Neural cell (in vitro differentiated cells): ENCODE measurements at regions not wholly inside any gene's neighbourhood (a gene's known extent, or its start where the extent isn't known, plus 50 kb on each side); places are given as distances from the start of the nearest gene placed in this dataset.

Source experiments
- H2AFZ ChIP-seq: fragments of 200-600, 300-800 bp; sonication (generic), shearing (Covaris generic); 2 replicates; pipeline ENCODE4 v1.6.0; 2014; ENCODE audit warnings: low read depth, mild to moderate bottlenecking, antibody characterized with exemption, low read length, moderate library complexity
- H3F3A ChIP-seq: fragments of 200-600 bp; shearing (Covaris generic); 2 replicates; pipeline ENCODE4 v1.6.1; 2016; ENCODE audit warnings: mild to moderate bottlenecking, moderate library complexity, mixed read lengths, antibody characterized with exemption, low read length; ENCODE audit not compliant: insufficient read depth, poor library complexity, severe bottlenecking
- H3K27ac ChIP-seq: fragments of 200-600, 300-800 bp; sonication (generic), shearing (Covaris generic); 2 replicates; pipeline ENCODE4 v1.5.1; 2014; ENCODE audit warnings: mild to moderate bottlenecking, low read length, moderate library complexity
- H3K27me3 ChIP-seq: fragments of 300-800, 200-600 bp; sonication (generic), shearing (Covaris generic); 2 replicates; pipeline ENCODE4 v1.6.0; 2014; ENCODE audit warnings: mild to moderate bottlenecking, low read depth, low read length, moderate library complexity; ENCODE audit not compliant: insufficient read depth
- H3K36me3 ChIP-seq: fragments of 300-800, 200-600 bp; sonication (generic), shearing (Covaris generic); 2 replicates; pipeline ENCODE4 v1.5.1; 2014; ENCODE audit warnings: mild to moderate bottlenecking, antibody characterized with exemption, low read length, moderate library complexity; ENCODE audit not compliant: insufficient read depth
- H3K4me2 ChIP-seq: fragments of 300-800, 200-600 bp; sonication (generic), shearing (Covaris generic); 2 replicates; pipeline ENCODE4 v1.6.0; 2014; ENCODE audit warnings: mild to moderate bottlenecking, low read length
- H3K4me3 ChIP-seq: fragments of 300-800, 200-600 bp; sonication (generic), shearing (Covaris generic); 2 replicates; pipeline ENCODE4 v1.5.1; 2014; ENCODE audit warnings: mild to moderate bottlenecking, low read length, moderate library complexity
- H3K79me2 ChIP-seq: fragments of 200-600 bp; shearing (Covaris generic); replicated peaks from 2 replicates; pipeline ENCODE4 v1.6.0; 2014; ENCODE audit warnings: mild to moderate bottlenecking, low read length, moderate library complexity; ENCODE audit not compliant: insufficient read depth
- H3K9ac ChIP-seq: fragments of 300-800, 200-600 bp; sonication (generic), shearing (Covaris generic); 2 replicates; pipeline ENCODE4 v1.6.1; 2016; ENCODE audit warnings: mild to moderate bottlenecking, low read length, mixed read lengths
- H3K9me2 ChIP-seq: fragments of 200-600 bp; shearing (Covaris generic); 2 replicates; pipeline ENCODE4 v1.6.1; 2016; ENCODE audit warnings: mild to moderate bottlenecking, low read length, mixed read lengths; ENCODE audit not compliant: insufficient read depth
- H3K9me3 ChIP-seq: fragments of 200-600, 300-800 bp; sonication (generic), shearing (Covaris generic); 2 replicates; pipeline ENCODE4 v1.6.1; 2016; ENCODE audit warnings: mild to moderate bottlenecking, mixed run types, low read length, moderate library complexity, mixed read lengths
- H4K20me1 ChIP-seq: fragments of 200-600 bp; shearing (Covaris generic); 2 replicates; pipeline ENCODE4 v1.6.1; 2016; ENCODE audit warnings: mild to moderate bottlenecking, mixed run types; ENCODE audit not compliant: insufficient read depth
- EP300 ChIP-seq: fragments of 450-650 bp; conservative IDR thresholded peaks from 2 replicates; pipeline ENCODE4 v1.6.1; 2014; ENCODE audit warnings: antibody characterized with exemption, mild to moderate bottlenecking, moderate library complexity; ENCODE audit not compliant: poor library complexity, severe bottlenecking
- EZH2 ChIP-seq: fragments of 200-600, 300-800 bp; shearing (Covaris generic), sonication (generic); IDR thresholded peaks from 2 replicates; pipeline ENCODE4 v1.6.1; 2014; ENCODE audit warnings: antibody characterized with exemption, low read length, borderline replicate concordance, mild to moderate bottlenecking; ENCODE audit not compliant: insufficient read depth, poor library complexity, severe bottlenecking
- MXI1 ChIP-seq: fragments of 450-650 bp; conservative IDR thresholded peaks from 2 replicates; pipeline ENCODE4 v1.6.1; 2014; ENCODE audit warnings: antibody characterized with exemption, mild to moderate bottlenecking; ENCODE audit not compliant: poor library complexity, severe bottlenecking
- POLR2AphosphoS5 ChIP-seq: IDR thresholded peaks from 2 replicates; pipeline ENCODE4 v1.6.1; 2012
- RAD21 ChIP-seq: fragments of 450-650 bp; conservative IDR thresholded peaks from 2 replicates; pipeline ENCODE4 v1.6.1; 2014; ENCODE audit warnings: antibody characterized with exemption, mild to moderate bottlenecking, moderate library complexity
- REST ChIP-seq: IDR thresholded peaks from 2 replicates; pipeline ENCODE4 v1.6.1; 2012; ENCODE audit warnings: borderline replicate concordance
- SMC3 ChIP-seq: fragments of 450-650 bp; conservative IDR thresholded peaks from 2 replicates; pipeline ENCODE4 v1.6.1; 2014; ENCODE audit warnings: antibody characterized with exemption, mild to moderate bottlenecking, moderate library complexity; ENCODE audit not compliant: poor library complexity
- TAF1 ChIP-seq: IDR thresholded peaks from 2 replicates; pipeline ENCODE4 v1.6.1; 2012; ENCODE audit warnings: low read depth
- TF ChIP-seq, protein P1 (sequence below): fragments of 450-650 bp; IDR thresholded peaks from 2 replicates; pipeline ENCODE4 v1.5.1; 2014; ENCODE audit warnings: antibody characterized with exemption, mild to moderate bottlenecking, moderate library complexity; ENCODE audit not compliant: poor library complexity, severe bottlenecking

- H3K9me3 ChIP-seq = no peaks in the 10 kb centered on the region
- TF ChIP-seq SMC3 = no peak
- no peak for TF ChIP-seq RAD21
- no peak for TF ChIP-seq EP300
- TF ChIP-seq, protein P1, sequence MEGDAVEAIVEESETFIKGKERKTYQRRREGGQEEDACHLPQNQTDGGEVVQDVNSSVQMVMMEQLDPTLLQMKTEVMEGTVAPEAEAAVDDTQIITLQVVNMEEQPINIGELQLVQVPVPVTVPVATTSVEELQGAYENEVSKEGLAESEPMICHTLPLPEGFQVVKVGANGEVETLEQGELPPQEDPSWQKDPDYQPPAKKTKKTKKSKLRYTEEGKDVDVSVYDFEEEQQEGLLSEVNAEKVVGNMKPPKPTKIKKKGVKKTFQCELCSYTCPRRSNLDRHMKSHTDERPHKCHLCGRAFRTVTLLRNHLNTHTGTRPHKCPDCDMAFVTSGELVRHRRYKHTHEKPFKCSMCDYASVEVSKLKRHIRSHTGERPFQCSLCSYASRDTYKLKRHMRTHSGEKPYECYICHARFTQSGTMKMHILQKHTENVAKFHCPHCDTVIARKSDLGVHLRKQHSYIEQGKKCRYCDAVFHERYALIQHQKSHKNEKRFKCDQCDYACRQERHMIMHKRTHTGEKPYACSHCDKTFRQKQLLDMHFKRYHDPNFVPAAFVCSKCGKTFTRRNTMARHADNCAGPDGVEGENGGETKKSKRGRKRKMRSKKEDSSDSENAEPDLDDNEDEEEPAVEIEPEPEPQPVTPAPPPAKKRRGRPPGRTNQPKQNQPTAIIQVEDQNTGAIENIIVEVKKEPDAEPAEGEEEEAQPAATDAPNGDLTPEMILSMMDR = no peak
- TF ChIP-seq EZH2 = no peak
- no peak for TF ChIP-seq REST
- no peak for TF ChIP-seq MXI1
- TF ChIP-seq TAF1 = no peak
- TF ChIP-seq POLR2AphosphoS5 = no peak
- no peaks in the 10 kb centered on the region for H3K36me3 ChIP-seq
- no peak overlapping the region for H3K4me2 ChIP-seq
- no peaks in the 10 kb centered on the region for H3K79me2 ChIP-seq
- H3F3A ChIP-seq = no peaks in the 10 kb centered on the region
- no peak overlapping the region for H3K9ac ChIP-seq
- H4K20me1 ChIP-seq = no peaks in the 10 kb centered on the region
- H3K9me2 ChIP-seq = no peaks in the 10 kb centered on the region
- no peaks in the 10 kb centered on the region for H3K27me3 ChIP-seq
- no peak overlapping the region for H2AFZ ChIP-seq
- no peak overlapping the region for H3K4me3 ChIP-seq
- no peak overlapping the region for H3K27ac ChIP-seq
Measured at GRCh38 chr5:155368490-155368889, 354.9 kb downstream of the KIF4B start.

DNA sequence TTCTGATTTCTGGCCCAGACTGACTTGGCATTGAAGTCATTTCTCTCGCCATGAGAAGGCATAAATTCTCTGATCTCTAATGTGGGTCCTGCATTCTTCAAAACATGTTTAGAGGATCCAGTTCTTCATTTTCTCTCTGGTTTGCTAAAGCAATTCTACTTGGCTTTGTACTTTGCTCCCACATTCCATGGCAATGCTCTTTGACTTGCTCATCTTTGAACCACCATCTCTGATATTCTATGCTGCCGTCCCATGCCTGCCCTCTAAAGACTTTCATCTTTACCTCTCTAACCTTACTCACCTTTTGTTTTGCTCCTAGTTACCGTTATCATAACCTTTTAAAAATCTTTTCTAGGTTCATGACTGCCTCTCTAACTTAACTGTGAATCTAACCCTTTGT, 366.9 kb downstream of the KIF4B start:
- H3K79me2 ChIP-seq = no peaks in the 10 kb centered on the region
- no peak for TF ChIP-seq EZH2
- no peak overlapping the region for H3K27ac ChIP-seq
- H4K20me1 ChIP-seq = no peaks in the 10 kb centered on the region
- H3K27me3 ChIP-seq = no peaks in the 10 kb centered on the region
- H3K4me2 ChIP-seq = no peak overlapping the region
- H3F3A ChIP-seq = no peaks in the 10 kb centered on the region
- no peak overlapping the region for H3K9ac ChIP-seq
- H3K4me3 ChIP-seq = no peak overlapping the region
- H3K9me2 ChIP-seq = no peaks in the 10 kb centered on the region
- no peaks in the 10 kb centered on the region for H3K9me3 ChIP-seq
- no peaks in the 10 kb centered on the region for H3K36me3 ChIP-seq
- no peak overlapping the region for H2AFZ ChIP-seq

- H4K20me1 ChIP-seq = no peaks in the 10 kb centered on the region
- H3K9me2 ChIP-seq = no peaks in the 10 kb centered on the region
- H3K36me3 ChIP-seq = no peaks in the 10 kb centered on the region
- H2AFZ ChIP-seq = no peak overlapping the region
- no peak overlapping the region for H3K4me3 ChIP-seq
- H3K27ac ChIP-seq = no peak overlapping the region
- TF ChIP-seq MXI1 (no peak), REST (no peak), EZH2 (no peak), TAF1 (no peak), EP300 (no peak), SMC3 (no peak), RAD21 (no peak), POLR2AphosphoS5 (no peak)
- TF ChIP-seq, protein P1 = no peak
- no peak overlapping the region for H3K9ac ChIP-seq
- H3K79me2 ChIP-seq = no peaks in the 10 kb centered on the region
- no peaks in the 10 kb centered on the region for H3K27me3 ChIP-seq
- H3K9me3 ChIP-seq = no peaks in the 10 kb centered on the region
- H3F3A ChIP-seq = no peaks in the 10 kb centered on the region
- no peak overlapping the region for H3K4me2 ChIP-seq
Measured at GRCh38 chr5:155381654-155382053, 368.1 kb downstream of the KIF4B start.
